ENCODE measurements at regions not wholly inside any gene's neighbourhood (a gene's known extent, or its start where the extent isn't known, plus 50 kb on each side); places are given as distances from the start of the nearest gene placed in this dataset.

DNA sequence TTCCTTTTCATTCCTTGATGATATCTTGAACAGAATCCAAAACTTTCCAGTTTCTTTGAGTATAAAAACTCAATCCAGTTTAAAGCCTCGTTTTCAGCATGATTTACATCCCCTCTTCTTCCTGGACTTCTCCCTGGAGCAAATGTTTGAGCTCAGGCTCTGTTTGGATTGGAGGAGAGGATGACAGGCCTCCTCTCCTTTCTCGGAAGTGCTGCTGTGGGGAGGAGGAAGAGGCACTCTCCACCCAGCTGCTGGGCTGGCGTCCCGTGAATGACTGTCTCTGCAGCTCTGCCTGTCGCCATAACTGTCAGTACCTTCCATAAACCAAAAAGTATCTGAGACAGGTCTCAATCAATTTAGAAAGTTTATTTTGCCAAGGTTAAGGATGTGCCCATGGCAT, 238.2 kb upstream of the AGAP1 start:
- Histone ChIP-seq H3K79me2 (replicated peaks; ENCODE audit: insufficient read depth) (no peaks in the 10 kb centered on the region), H4K20me1 (replicated peaks; ENCODE audit: insufficient read depth) (no peaks in the 10 kb centered on the region), H3K4me1 (ENCODE audit: insufficient read depth) (no peaks in the 10 kb centered on the region), H3K4me2 (no peak overlapping the region), H3K9me2 (ENCODE audit: insufficient read depth) (peaks cover 5% of the 10 kb centered on the region; the same call in 1 of the 2 replicates), H3K4me3 (no peak overlapping the region), H3F3A (replicated peaks; ENCODE audit: low read depth) (no peaks in the 10 kb centered on the region), H3K27ac (ENCODE audit: low read depth) (no peak overlapping the region), H3K36me3 (ENCODE audit: insufficient read depth) (no peaks in the 10 kb centered on the region; the same call in 1 of the 2 replicates), H2AFZ (0 out of 2 replicates have a peak overlapping the region, but pooled peaks have one; percentile 2), H3K27me3 (ENCODE audit: insufficient read depth) (no peaks in the 10 kb centered on the region)
- Mint-ChIP-seq H3K4me1 (no peaks in the 10 kb centered on the region), H3K9me3 (peaks cover 14% of the 10 kb centered on the region; the same call in 2 of the 3 replicates), H3K4me3 (no peak overlapping the region), H3K27me3 (ENCODE audit: insufficient read depth, low read depth, poor library complexity) (no peaks in the 10 kb centered on the region), H3K27ac (no peak overlapping the region), H3K36me3 (ENCODE audit: low read depth) (peaks cover 10% of the 10 kb centered on the region; the same call in 2 of the 3 replicates)
- no peak for DNase-seq (ENCODE audit: low spot score)
- no peak for TF ChIP-seq NANOG (IDR thresholded peaks at IDR 0.05; ENCODE audit: borderline replicate concordance)
- no peak for TF ChIP-seq REST (IDR thresholded peaks at IDR 0.05; ENCODE audit: unreplicated experiment)
- TF ChIP-seq EZH2phosphoT487 (IDR thresholded peaks at IDR 0.05; ENCODE audit: unreplicated experiment): no peak
- TF ChIP-seq ZNF114 (CRISPR knock-in tag; IDR thresholded peaks at IDR 0.05): no peak
- no peak for TF ChIP-seq STAT1 (IDR thresholded peaks at IDR 0.05; ENCODE audit: unreplicated experiment)
- TF ChIP-seq, protein P1, sequence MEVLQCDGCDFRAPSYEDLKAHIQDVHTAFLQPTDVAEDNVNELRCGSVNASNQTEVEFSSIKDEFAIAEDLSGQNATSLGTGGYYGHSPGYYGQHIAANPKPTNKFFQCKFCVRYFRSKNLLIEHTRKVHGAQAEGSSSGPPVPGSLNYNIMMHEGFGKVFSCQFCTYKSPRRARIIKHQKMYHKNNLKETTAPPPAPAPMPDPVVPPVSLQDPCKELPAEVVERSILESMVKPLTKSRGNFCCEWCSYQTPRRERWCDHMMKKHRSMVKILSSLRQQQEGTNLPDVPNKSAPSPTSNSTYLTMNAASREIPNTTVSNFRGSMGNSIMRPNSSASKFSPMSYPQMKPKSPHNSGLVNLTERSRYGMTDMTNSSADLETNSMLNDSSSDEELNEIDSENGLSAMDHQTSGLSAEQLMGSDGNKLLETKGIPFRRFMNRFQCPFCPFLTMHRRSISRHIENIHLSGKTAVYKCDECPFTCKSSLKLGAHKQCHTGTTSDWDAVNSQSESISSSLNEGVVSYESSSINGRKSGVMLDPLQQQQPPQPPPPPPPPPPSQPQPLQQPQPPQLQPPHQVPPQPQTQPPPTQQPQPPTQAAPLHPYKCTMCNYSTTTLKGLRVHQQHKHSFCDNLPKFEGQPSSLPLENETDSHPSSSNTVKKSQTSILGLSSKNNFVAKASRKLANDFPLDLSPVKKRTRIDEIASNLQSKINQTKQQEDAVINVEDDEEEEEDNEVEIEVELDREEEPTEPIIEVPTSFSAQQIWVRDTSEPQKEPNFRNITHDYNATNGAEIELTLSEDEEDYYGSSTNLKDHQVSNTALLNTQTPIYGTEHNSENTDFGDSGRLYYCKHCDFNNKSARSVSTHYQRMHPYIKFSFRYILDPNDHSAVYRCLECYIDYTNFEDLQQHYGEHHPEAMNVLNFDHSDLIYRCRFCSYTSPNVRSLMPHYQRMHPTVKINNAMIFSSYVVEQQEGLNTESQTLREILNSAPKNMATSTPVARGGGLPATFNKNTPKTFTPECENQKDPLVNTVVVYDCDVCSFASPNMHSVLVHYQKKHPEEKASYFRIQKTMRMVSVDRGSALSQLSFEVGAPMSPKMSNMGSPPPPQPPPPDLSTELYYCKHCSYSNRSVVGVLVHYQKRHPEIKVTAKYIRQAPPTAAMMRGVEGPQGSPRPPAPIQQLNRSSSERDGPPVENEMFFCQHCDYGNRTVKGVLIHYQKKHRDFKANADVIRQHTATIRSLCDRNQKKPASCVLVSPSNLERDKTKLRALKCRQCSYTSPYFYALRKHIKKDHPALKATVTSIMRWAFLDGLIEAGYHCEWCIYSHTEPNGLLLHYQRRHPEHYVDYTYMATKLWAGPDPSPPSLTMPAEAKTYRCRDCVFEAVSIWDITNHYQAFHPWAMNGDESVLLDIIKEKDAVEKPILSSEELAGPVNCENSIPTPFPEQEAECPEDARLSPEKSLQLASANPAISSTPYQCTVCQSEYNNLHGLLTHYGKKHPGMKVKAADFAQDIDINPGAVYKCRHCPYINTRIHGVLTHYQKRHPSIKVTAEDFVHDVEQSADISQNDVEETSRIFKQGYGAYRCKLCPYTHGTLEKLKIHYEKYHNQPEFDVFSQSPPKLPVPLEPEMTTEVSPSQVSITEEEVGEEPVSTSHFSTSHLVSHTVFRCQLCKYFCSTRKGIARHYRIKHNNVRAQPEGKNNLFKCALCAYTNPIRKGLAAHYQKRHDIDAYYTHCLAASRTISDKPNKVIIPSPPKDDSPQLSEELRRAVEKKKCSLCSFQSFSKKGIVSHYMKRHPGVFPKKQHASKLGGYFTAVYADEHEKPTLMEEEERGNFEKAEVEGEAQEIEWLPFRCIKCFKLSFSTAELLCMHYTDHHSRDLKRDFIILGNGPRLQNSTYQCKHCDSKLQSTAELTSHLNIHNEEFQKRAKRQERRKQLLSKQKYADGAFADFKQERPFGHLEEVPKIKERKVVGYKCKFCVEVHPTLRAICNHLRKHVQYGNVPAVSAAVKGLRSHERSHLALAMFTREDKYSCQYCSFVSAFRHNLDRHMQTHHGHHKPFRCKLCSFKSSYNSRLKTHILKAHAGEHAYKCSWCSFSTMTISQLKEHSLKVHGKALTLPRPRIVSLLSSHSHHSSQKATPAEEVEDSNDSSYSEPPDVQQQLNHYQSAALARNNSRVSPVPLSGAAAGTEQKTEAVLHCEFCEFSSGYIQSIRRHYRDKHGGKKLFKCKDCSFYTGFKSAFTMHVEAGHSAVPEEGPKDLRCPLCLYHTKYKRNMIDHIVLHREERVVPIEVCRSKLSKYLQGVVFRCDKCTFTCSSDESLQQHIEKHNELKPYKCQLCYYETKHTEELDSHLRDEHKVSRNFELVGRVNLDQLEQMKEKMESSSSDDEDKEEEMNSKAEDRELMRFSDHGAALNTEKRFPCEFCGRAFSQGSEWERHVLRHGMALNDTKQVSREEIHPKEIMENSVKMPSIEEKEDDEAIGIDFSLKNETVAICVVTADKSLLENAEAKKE (CRISPR knock-in tag; IDR thresholded peaks at IDR 0.05): no peak
- TF ChIP-seq, protein P2, sequence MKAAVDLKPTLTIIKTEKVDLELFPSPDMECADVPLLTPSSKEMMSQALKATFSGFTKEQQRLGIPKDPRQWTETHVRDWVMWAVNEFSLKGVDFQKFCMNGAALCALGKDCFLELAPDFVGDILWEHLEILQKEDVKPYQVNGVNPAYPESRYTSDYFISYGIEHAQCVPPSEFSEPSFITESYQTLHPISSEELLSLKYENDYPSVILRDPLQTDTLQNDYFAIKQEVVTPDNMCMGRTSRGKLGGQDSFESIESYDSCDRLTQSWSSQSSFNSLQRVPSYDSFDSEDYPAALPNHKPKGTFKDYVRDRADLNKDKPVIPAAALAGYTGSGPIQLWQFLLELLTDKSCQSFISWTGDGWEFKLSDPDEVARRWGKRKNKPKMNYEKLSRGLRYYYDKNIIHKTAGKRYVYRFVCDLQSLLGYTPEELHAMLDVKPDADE (IDR thresholded peaks at IDR 0.05): no peak
- TF ChIP-seq CTCF (conservative IDR thresholded peaks at IDR 0.05; ENCODE audit: low read depth in 2 of 2): no peak
- no peak for TF ChIP-seq JUNB (IDR thresholded peaks at IDR 0.05; ENCODE audit: unreplicated experiment)
- no peak for TF ChIP-seq POLR2AphosphoS5 (IDR thresholded peaks at IDR 0.05; ENCODE audit: low read depth)
- TF ChIP-seq CREB1 (CRISPR knock-in tag; IDR thresholded peaks at IDR 0.05; ENCODE audit: low read depth): no peak
- TF ChIP-seq EZH2 (IDR thresholded peaks at IDR 0.05; ENCODE audit: low read depth, unreplicated experiment): no peak
- no peak for ATAC-seq

Measured in GM23338 (cell line).